ENCODE measurements at regions not wholly inside any gene's neighbourhood (a gene's known extent, or its start where the extent isn't known, plus 50 kb on each side); places are given as distances from the start of the nearest gene placed in this dataset.
"Not testable (repeated sequence)": the region's sequence is repeated elsewhere in the genome, so short reads cannot be mapped to it uniquely, and the experiment has no call there.

DNA sequence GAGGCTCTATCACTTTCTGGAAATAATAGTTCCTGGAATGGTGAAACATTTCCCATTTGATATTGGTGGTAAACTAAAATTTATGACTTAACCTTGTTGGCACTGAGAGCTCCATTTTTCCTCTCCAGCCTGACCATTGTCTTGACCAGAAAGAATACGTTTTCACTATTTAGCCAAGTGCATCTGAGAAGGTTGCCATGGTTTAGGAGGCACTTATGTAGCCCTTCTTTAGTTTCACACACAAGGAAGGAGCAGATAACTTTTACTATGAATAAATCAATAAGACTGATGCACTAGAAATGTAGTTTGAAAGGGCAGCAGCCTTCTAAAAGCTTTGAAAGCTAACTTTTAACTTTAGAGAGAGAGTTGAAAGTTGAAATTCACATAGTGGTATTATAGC lies 1045.5 kb upstream of the CDH6 start:
- no peak overlapping the region for H3K27ac ChIP-seq
- ATAC-seq (no peak), DNase-seq (no peak)
- intact Hi-C loops (cut with DNase I), result no loop called here
- H3K27me3 ChIP-seq (ENCODE audit: low read depth), result no peaks in the 10 kb centered on the region
- H3K36me3 ChIP-seq, result no peaks in the 10 kb centered on the region
- H3K4me3 ChIP-seq, result no peak overlapping the region
- H3K9me3 ChIP-seq, result no peaks in the 10 kb centered on the region
- no peaks in the 10 kb centered on the region for H3K4me1 ChIP-seq
- TF ChIP-seq, protein P1, sequence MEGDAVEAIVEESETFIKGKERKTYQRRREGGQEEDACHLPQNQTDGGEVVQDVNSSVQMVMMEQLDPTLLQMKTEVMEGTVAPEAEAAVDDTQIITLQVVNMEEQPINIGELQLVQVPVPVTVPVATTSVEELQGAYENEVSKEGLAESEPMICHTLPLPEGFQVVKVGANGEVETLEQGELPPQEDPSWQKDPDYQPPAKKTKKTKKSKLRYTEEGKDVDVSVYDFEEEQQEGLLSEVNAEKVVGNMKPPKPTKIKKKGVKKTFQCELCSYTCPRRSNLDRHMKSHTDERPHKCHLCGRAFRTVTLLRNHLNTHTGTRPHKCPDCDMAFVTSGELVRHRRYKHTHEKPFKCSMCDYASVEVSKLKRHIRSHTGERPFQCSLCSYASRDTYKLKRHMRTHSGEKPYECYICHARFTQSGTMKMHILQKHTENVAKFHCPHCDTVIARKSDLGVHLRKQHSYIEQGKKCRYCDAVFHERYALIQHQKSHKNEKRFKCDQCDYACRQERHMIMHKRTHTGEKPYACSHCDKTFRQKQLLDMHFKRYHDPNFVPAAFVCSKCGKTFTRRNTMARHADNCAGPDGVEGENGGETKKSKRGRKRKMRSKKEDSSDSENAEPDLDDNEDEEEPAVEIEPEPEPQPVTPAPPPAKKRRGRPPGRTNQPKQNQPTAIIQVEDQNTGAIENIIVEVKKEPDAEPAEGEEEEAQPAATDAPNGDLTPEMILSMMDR (IDR thresholded peaks at IDR 0.05), result no peak

DNA sequence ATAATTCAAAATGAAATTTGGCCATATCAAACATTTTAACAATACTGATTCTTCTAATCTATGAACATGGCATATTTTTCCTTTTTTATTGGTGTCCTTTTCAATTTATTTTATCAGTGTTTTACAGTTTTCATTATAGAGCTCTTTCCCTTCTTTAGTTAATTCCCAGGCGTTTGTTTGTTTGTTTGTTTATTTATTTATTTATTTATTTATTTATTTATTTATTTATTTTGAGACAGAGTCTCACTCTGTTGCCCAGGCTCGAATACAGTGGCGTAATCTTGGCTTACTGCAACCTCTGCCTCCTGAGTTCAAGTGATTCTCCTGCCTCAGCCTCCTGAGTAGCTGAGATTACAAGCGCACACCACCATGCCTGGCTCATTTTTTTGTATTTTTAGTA lies 1049.4 kb upstream of the CDH6 start:
- H3K27me3 ChIP-seq (ENCODE audit: low read depth); H3K36me3 ChIP-seq; H3K27ac ChIP-seq; H3K9me3 ChIP-seq; H3K4me1 ChIP-seq; intact Hi-C loops (cut with DNase I); H3K4me3 ChIP-seq; DNase-seq; ATAC-seq: not testable (repeated sequence)

DNA sequence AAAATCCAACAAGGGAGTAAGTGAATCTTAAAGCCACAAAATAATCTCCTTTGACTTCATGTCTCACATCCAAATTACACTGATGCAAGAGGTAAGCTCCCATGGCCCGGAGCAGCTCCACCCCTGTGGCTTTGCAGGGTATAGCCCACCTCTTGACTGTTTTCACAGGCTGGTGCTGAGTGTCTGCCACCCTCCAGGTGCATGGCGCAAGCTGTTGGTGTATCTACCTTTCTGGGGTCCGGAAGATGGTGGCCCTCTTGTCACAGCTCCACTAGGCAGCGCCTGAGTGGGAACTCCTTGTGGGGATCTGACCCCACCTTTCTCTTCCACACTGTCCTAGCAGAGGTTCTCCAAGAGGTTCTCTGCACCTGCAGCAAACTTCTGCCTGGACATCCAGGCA lies 1051.1 kb upstream of the CDH6 start:
- no peak overlapping the region for H3K4me3 ChIP-seq
- ATAC-seq (no peak), DNase-seq (no peak)
- H3K27me3 ChIP-seq (ENCODE audit: low read depth), result no peaks in the 10 kb centered on the region
- TF ChIP-seq, protein P1 (IDR thresholded peaks at IDR 0.05), result no peak
- intact Hi-C loops (cut with DNase I), result no loop called here
- H3K9me3 ChIP-seq, result no peaks in the 10 kb centered on the region
- H3K4me1 ChIP-seq, result no peaks in the 10 kb centered on the region
- H3K36me3 ChIP-seq, result no peaks in the 10 kb centered on the region
- H3K27ac ChIP-seq, result no peak overlapping the region

DNA sequence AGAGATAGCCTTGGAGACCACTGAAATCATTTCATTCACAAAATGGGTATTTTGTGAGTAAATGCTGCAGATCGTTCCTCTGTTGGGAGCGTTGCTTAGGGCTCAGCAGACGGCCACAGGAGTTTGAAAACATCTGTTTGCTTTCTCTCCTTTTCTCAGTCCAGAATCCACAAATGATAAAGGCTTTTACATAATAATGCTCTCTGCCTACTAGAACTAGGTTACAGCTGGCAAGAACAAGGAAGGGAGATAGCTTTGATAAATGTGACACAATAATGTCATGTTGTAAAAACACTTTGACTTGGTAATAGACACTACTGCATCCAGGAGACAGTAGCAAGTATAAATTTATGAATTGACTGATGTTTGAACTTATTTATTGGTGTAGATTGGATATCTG lies 1072.4 kb upstream of the CDH6 start:
- ATAC-seq, result no peak
- no peak overlapping the region for H3K27ac ChIP-seq
- H3K4me1 ChIP-seq, result no peaks in the 10 kb centered on the region
- intact Hi-C loops (cut with DNase I), result no loop called here
- H3K36me3 ChIP-seq, result no peaks in the 10 kb centered on the region
- H3K4me3 ChIP-seq, result no peak overlapping the region
- TF ChIP-seq, protein P1 (IDR thresholded peaks at IDR 0.05), result no peak
- H3K27me3 ChIP-seq (ENCODE audit: low read depth), result no peaks in the 10 kb centered on the region
- DNase-seq, result no peak
- no peaks in the 10 kb centered on the region for H3K9me3 ChIP-seq

DNA sequence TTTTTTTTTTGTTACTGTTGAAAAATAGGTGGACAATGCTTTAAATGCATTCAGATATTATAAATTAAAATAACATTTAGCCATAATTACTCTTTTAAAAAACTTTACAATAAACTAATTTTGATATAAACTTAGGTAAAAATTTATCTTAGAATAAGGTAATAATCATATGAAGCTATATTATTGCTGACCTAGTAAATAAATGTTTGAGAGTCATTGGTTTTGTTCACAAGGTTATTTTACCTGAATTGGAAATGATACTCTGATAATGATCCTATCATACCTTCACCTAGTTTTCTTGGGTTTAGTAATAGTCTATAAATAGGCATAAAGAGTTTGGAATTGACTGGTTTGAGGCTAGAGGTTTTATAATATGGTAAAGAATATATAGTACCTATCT lies 1076.4 kb upstream of the CDH6 start:
- TF ChIP-seq, protein P1 (IDR thresholded peaks at IDR 0.05), result no peak
- intact Hi-C loops (cut with DNase I), result no loop called here
- ATAC-seq, result no peak
- Histone ChIP-seq H3K27ac (no peak overlapping the region), H3K4me3 (no peak overlapping the region), H3K36me3 (no peaks in the 10 kb centered on the region), H3K4me1 (no peaks in the 10 kb centered on the region), H3K27me3 (ENCODE audit: low read depth) (no peaks in the 10 kb centered on the region), H3K9me3 (no peaks in the 10 kb centered on the region)
- no peak for DNase-seq

DNA sequence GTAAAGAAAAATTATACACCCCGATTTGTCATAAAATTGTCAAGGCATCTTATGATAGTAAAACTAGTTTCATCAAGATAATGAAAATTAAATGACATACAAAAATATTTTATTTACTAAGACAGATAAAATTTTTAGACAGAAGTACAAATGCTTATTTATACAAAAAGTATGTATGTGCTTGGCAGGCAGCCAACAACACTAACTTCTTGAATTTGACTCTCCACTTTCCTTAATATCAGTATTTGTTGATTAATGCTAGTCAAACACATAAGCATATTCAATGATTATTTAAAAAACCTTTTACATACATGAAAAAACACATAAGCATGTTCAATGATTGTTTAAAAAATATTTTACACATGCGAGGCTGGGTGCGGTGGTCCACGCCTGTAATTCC lies 1079.9 kb upstream of the CDH6 start:
- Histone ChIP-seq H3K4me1 (no peaks in the 10 kb centered on the region), H3K4me3 (no peak overlapping the region), H3K36me3 (no peaks in the 10 kb centered on the region), H3K9me3 (no peaks in the 10 kb centered on the region), H3K27me3 (ENCODE audit: low read depth) (no peaks in the 10 kb centered on the region), H3K27ac (no peak overlapping the region)
- DNase-seq, result no peak
- TF ChIP-seq, protein P1 (IDR thresholded peaks at IDR 0.05), result no peak
- intact Hi-C loops (cut with DNase I), result no loop called here
- ATAC-seq, result no peak
